NCI-H2196 treated with DMSO at 0.1 percent for 48 hours (cell line): ENCODE measurements at regions not wholly inside any gene's neighbourhood (a gene's known extent, or its start where the extent isn't known, plus 50 kb on each side); places are given as distances from the start of the nearest gene placed in this dataset.
"Not testable (repeated sequence)": the region's sequence is repeated elsewhere in the genome, so short reads cannot be mapped to it uniquely, and the experiment has no call there.

Source experiments
- DNase-seq: peaks from one replicate; lab custom pipeline; 2025; ENCODE audit not compliant: unreplicated experiment; lab: John Stamatoyannopoulos, UW

- DNase-seq = no peak
Observed at GRCh38 chr4:118410138-118410537, 57.3 kb upstream of the PRSS12 start.

DNA sequence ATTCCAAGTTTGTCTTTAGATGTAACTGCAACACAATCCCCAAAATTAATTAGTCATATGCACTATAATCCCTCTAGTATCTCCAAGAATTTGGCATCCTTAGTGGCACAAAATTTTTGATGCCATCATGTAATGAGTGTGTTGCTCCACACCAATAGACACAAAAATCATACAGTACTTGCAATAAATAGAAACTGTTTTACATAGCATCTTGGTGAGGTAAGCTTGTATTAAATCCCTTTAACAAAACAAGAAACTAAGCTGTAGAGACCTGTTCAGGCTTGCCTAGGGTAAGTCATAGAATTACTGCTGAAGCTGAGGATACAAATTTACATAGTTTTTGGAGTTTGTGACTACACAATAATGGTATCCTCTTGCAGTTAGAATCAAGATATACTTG is 64.5 kb upstream of the PRSS12 start:
- DNase-seq = no peak

- DNase-seq = not testable (repeated sequence)
Observed at GRCh38 chr4:118417800-118418199, 65.0 kb upstream of the PRSS12 start.

DNA sequence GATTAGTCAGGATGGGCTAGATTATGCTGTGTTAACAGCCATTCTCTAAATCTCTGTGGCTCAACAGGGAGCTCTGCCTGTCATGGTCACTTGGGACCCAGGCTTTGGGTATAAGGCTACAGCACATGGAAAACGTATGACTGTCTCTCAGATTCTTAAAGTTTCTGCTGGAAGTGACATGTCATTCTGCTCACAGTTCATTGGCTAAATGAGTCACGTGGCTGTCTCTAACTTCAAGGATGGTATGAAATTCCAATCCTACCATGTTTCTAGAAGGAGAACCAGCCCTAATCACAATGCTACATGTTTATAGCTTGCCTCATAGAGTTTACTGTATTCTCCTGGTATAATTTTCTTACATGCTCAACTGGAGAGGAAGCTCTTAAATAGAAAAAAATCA is 65.6 kb upstream of the PRSS12 start:
- DNase-seq = not testable (repeated sequence)

GRCh38 chr4:118419626-118420025 is 66.8 kb upstream of the PRSS12 start:
- DNase-seq = not testable (repeated sequence)

DNA sequence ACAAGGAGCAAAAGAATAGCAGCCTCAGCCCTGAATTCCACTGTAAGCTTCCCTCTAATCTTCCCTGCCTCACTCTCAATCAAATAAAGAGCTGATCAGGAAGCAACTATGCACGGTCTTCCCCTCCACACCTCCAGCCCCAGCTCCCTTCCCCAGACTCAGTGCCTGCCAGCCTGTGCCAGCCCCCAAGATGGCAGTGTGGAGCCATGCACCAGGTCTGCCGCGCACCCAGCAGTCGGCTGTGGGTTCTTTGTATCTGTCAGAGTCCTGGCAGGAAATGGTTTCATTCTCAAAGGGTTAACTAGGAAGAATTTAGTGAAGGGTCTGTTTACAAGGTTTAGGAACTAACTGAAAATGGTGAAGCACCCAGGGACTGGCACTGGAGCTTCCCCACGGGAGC is 71.3 kb upstream of the PRSS12 start:
- DNase-seq = not testable (repeated sequence)

DNA sequence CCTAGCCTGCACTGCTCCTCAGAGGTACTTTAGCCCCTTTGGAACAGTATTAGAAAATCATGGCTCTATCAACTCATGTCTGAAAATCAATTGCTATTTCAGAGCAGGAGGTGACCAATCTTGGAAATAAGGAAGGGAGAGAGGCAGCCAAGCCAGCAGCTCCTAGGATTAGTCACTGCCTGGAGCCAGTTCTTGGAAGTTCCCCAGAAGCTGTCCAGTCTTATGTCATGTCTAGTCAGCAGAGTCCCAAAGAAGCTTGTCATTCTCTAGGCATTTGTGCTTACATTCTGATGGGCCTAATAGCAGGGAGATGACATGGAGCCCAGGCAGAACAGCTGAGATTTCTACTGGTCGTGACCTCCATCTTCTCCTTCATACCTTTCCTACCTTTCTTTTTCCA is 76.1 kb upstream of the PRSS12 start:
- DNase-seq = not testable (repeated sequence)

DNA sequence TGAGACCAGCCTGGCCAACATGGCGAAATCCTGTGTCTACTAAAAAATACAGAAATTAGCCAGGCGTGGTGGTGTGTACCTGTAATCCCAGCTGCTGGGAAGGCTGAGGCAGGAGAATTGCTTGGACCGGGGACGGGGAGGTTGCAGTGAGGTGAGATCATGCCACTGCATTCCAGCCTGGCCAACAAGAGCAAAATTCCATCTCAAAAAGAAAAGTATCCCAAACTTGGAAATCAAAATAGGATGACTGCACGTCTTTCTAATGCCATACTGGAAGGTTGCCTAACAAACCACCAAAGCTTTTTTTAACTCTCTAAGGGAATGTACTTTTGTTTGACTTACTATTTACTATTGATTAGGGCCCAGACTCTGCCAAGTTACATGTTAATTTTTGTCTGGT is 79.6 kb upstream of the PRSS12 start:
- DNase-seq = not testable (repeated sequence)

DNA sequence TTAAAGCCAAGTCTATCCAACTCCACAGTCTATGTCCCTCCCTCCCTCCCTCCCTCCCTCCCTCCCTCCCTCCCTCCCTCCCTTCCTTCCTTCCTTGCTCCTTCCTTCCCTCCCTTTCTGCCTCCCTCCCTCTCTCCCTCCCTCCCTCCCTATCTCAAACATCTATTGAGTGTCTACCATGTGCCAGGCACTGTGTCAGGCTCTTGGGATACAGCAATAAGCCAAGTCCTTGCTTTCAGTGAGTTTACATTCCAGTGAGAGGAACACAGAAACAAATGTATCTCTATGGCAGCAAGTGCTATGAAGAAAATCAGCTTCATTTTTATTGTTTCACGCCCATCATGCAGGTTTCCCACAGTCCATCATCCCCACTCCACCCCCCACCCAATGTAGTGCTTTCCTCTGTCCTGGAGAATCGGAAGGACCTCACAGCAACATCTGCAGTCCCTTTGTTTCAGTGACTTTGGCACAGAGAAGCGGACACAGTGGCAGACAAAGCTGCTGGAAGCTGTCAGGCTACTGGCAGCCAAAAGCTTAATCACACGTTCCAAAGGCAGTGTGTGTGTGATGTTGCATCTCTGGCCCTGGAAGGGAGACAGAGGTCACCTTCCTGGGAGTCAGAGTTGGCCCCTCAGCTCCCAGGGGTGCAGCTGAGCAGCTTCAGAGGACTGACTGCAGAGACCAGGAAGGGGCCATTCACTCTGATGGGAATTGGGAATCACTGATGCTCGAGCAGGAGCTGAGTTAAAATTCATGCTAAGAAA is 81.0 kb upstream of the PRSS12 start:
- DNase-seq = not testable (repeated sequence)

GRCh38 chr4:118435415-118435814 is 82.6 kb upstream of the PRSS12 start:
- not testable (repeated sequence) for DNase-seq

DNA sequence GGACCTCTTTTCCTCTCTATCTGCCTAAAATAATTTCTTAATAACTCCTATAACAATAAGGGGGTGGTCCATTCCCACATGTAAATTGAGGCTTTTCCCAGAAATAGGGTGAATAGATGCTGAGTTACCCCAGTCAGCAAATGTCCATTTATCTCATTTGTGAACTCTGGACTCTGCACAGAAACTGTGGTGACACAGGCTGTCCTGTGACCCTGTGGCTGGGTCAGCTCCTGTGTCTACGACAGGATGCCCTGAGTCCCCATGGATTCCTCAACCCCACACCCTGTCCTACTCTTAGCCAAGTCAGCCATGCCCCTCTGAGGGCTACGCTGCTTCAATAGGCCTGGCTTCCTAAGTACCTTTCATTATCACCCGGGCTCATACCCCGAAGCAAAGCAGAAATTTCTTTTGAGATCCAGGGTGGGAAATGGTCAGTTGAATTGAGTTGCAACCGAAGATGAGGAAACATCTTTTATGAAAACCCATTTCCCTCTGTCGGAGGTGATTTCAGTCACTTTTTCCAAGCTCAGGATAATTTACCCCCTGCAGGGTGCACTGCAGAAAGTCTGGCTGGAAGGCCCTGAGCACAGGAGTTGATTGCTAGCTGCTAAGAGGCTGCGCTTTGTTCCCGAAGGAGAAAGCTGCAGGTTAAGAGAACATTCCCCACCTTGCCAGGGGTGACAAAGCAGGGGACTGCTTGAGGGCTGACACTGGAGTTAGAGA is 89.5 kb upstream of the PRSS12 start:
- not testable (repeated sequence) for DNase-seq

- not testable (repeated sequence) for DNase-seq
Observed at GRCh38 chr4:118447397-118447796, 94.6 kb upstream of the PRSS12 start.

DNA sequence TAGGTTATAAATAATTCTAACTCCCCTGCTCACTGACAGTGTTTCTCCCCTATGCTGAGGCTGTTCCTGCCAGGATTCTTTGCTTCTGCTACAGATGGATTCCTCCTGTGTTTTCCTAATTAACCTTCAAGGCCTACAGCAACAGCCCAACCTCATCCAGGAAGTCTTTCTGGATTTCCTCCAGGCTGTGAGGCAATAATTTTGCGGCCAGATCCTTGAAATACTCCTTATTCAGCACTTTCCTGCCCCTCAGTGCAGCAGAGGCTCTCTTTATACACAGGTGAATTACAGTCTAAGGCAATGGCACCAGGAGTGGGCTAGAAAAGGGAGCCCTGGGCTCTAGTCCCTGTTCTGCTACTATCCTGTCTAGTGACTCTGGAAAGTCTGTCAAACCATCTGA is 102.1 kb upstream of the PRSS12 start:
- not testable (repeated sequence) for DNase-seq

GRCh38 chr4:118461435-118461834 is 108.6 kb upstream of the PRSS12 start:
- DNase-seq = not testable (repeated sequence)

- not testable (repeated sequence) for DNase-seq
Observed at GRCh38 chr4:118465831-118466230, 113.0 kb upstream of the PRSS12 start.

DNA sequence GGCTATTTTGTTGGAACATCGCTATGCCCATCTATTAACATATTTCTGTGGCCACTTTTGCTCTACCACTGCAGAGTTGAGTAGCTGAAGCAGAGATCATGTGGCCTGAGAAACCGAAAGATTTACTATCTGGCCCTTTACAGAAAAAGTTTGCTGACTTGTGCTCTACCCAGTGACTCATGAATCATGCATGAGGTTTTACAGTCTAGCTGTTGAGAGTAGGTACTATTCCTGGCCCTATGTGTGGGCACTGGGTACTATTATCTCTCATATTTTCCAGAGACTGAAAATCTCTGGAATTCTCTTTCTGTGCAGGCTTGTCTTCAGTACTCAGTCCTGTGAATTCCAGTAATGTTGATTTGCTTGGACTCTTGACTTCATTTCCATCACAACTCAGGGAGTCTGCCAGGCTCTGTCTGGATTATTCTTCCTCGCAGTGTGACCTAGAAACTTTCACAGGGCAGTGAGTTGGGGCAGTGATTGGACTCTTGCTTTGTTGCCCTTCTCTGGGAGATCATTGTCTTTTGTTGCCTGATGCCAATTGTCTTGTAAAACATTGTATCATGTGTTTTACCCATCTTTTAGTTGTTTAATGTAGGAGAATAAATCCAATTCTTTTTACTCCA is 121.3 kb upstream of the PRSS12 start:
- DNase-seq = not testable (repeated sequence)

- DNase-seq = not testable (repeated sequence)
Observed at GRCh38 chr4:118474771-118475170, 122.0 kb upstream of the PRSS12 start.

DNA sequence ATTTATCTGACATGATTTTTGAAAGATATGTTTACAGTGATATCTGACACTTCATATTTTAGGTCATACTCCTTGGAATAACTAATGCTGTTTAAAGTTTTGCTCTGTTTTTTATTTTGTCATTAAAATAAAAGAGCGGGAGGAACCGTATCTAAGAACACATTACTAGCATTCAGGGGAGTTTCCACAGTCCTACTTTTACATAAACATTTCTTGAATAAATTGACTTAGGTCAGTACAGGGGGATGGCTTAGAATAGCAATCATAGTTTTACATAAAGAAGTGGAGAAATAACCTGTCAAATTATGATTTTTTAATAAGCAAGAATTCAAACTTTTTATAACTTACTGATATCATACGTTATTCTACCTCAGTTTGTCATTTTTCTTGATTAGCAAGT is 123.1 kb upstream of the PRSS12 start:
- DNase-seq = not testable (repeated sequence)

DNA sequence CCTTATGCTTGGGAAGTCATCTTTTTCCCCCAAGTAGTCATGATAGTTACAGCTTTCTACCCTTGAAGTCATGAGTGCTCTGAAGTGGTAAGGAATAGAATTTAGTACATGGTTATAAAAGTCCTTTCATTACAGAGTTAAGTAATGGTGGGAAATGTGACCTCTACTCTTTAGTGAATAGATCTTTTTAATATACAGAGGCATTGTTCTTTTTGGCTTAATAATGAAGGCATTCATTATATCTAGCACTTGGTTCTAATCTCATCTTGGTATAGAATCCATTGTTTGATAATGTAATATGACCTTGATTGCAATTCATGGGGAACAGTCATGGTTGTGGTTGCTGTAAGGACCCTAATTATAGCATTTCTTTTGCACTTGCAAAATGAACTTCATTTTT is 125.0 kb upstream of the PRSS12 start:
- DNase-seq = not testable (repeated sequence)

DNA sequence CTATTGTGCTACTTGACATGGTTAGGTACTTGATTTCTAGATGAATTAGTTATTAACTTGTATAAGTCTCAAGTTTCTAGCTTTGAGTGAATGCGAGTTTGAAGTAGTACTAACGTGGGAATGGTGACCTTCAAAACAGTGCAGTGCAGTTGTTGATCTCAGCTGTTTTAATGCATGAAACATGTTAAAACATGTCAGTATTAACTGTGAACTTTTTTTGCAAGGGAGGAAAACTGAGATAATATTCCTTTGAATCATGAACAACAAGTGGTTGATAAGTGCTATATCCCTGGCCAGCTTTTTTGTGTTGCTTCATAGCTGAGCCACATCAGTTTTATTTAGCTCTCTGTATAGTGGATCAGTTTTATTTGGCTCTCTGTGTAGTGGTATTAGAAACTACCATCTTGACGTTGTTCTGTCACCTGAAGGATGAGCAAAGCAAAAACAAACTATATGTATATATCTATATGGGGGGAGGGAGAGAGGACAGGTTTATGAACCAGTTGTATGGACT is 133.1 kb upstream of the PRSS12 start:
- not testable (repeated sequence) for DNase-seq

DNA sequence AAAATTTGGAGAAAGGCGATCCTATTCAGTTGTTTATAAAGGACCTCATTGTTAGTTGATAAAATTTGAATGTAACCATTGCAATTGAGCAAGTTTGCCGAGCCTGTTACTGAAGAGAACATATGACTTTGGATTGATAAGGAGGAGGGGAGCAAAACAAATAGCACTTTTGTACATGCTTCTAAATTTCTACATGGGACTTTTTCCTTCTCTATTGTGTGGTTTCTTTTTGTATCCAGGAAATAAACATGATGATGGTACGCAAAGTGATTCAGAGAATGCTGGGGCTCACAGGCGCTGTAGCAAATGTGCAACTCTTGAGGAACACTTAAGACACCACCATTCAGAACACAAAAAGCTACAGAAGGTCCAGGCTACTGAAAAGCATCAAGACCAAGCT is 140.2 kb upstream of the PRSS12 start:
- DNase-seq = not testable (repeated sequence)

GRCh38 chr4:118494437-118494836 is 141.6 kb upstream of the PRSS12 start:
- DNase-seq = not testable (repeated sequence)
